ENCODE measurements at regions not wholly inside any gene's neighbourhood (a gene's known extent, or its start where the extent isn't known, plus 50 kb on each side); places are given as distances from the start of the nearest gene placed in this dataset.

DNA sequence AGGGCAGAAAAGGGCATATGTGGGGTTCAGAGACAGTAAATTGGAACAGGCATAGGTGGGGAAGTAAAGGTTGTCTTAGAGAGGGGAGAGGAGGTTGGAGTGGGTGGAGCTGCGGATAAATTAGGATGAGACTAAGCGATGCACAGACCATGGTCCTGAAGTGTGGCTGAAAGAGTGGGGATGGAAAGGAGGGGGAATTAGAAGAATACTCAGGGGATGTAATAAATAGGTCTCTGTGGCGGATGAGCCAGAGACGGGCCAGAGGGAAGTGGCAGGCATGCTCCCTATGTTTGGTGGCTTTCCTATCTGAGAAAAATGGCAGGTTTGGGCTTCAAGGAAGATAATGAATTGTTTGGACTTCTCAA lies 123.4 kb downstream of the OLFM4 start:
- no peak overlapping the region for H3K27ac Mint-ChIP-seq (ENCODE audit: unreplicated experiment)

DNA sequence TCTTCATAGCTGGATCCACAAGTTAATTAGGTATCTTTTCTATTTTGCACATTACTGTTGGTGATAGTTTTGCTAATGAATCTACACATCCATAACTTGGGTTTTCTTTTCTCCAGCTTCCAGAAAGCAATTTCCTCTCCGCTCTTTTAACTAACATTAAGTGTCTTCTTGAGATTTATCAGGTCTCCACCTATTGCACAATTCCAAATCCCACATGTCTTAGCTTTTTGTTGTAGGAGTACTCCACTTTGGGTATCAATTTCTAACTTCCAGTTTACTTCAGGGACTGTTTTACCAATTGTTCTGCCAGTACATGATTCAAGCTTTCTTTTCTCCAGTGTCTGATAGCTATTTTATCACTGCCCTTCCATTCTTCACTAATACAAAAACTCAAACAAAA lies 129.6 kb downstream of the OLFM4 start:
- TF ChIP-seq CTCF (IDR thresholded peaks at IDR 0.05): no peak
- H3K4me3 Mint-ChIP-seq (ENCODE audit: unreplicated experiment): no peak overlapping the region
- no peaks in the 10 kb centered on the region for H3K4me1 Mint-ChIP-seq (ENCODE audit: low read depth)
- H3K36me3 Mint-ChIP-seq (ENCODE audit: low read depth): no peaks in the 10 kb centered on the region
- no peak for DNase-seq (ENCODE audit: low spot score)
- H3K9me3 Mint-ChIP-seq (ENCODE audit: low read depth): peaks cover 14% of the 10 kb centered on the region
- no peak overlapping the region for H3K27ac Mint-ChIP-seq (ENCODE audit: unreplicated experiment)
- H3K27me3 Mint-ChIP-seq (ENCODE audit: low read depth): peaks cover 2% of the 10 kb centered on the region

More for the DNA sequence above, 123.4 kb downstream of the OLFM4 start:
- no peak for DNase-seq (ENCODE audit: low spot score)
- peaks cover 5% of the 10 kb centered on the region for H3K9me3 Mint-ChIP-seq (ENCODE audit: low read depth)
- peaks cover 3% of the 10 kb centered on the region for H3K27me3 Mint-ChIP-seq (ENCODE audit: low read depth)
- no peaks in the 10 kb centered on the region for H3K36me3 Mint-ChIP-seq (ENCODE audit: low read depth)
- TF ChIP-seq CTCF (IDR thresholded peaks at IDR 0.05): no peak
- no peak overlapping the region for H3K4me3 Mint-ChIP-seq (ENCODE audit: unreplicated experiment)
- no peaks in the 10 kb centered on the region for H3K4me1 Mint-ChIP-seq (ENCODE audit: low read depth)

DNA sequence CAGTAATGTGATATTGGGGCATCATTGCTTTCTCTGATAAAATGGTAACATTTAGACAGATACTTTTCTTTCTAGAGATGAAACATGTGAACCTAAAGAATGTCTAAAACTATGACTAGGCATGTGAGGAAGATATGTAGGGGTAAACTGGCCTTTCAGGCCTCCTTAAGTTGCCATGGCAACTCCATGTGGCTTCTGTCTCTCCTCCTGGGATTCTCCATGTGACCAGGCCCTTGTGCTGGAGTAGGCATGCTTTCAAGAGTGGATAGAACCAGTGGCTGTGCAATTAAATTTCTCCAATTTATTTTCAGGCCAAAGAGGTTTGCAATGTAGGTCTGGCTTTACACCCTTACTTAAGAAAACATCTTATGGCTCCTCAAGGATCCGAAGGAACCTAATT lies 130.8 kb downstream of the OLFM4 start:
- Mint-ChIP-seq H3K9me3 (ENCODE audit: low read depth) (peaks cover 14% of the 10 kb centered on the region), H3K27ac (ENCODE audit: unreplicated experiment) (no peak overlapping the region), H3K4me1 (ENCODE audit: low read depth) (no peaks in the 10 kb centered on the region), H3K36me3 (ENCODE audit: low read depth) (no peaks in the 10 kb centered on the region), H3K4me3 (ENCODE audit: unreplicated experiment) (no peak overlapping the region), H3K27me3 (ENCODE audit: low read depth) (peaks cover 2% of the 10 kb centered on the region)
- no peak for TF ChIP-seq CTCF (IDR thresholded peaks at IDR 0.05)
- no peak for DNase-seq (ENCODE audit: low spot score)

- no peak for TF ChIP-seq CTCF (IDR thresholded peaks at IDR 0.05)
- Mint-ChIP-seq H3K9me3 (ENCODE audit: low read depth) (peaks cover 14% of the 10 kb centered on the region), H3K27me3 (ENCODE audit: low read depth) (peaks cover under 1% of the 10 kb centered on the region), H3K27ac (ENCODE audit: unreplicated experiment) (no peak overlapping the region), H3K4me1 (ENCODE audit: low read depth) (no peaks in the 10 kb centered on the region), H3K36me3 (ENCODE audit: low read depth) (no peaks in the 10 kb centered on the region), H3K4me3 (ENCODE audit: unreplicated experiment) (no peak overlapping the region)
- DNase-seq (ENCODE audit: low spot score): no peak
These were observed 131.6 kb downstream of the OLFM4 start for GRCh38 chr13:53160211-53160610.

DNA sequence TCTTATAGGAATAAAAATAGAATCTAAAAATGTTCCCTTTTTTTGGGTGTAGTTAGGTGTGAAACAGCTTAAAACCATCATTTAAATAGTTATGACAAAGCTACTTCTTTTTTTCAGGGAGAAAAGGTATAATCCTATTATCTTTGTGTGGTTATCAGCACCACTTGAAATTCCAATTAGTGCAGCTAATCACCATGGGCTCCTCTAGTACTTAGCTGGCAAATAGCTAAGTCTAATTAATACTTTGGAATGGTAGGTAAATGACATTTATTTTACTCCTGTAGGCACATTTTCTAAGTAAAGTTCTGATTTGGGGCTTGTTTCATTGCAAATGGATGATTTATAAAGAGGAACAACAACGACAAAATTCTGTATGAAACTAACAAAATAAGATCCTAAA lies 132.6 kb downstream of the OLFM4 start:
- no peaks in the 10 kb centered on the region for H3K36me3 Mint-ChIP-seq (ENCODE audit: low read depth)
- H3K4me1 Mint-ChIP-seq (ENCODE audit: low read depth): no peaks in the 10 kb centered on the region
- no peaks in the 10 kb centered on the region for H3K27me3 Mint-ChIP-seq (ENCODE audit: low read depth)
- TF ChIP-seq CTCF (IDR thresholded peaks at IDR 0.05): no peak
- no peak overlapping the region for H3K4me3 Mint-ChIP-seq (ENCODE audit: unreplicated experiment)
- no peak overlapping the region for H3K27ac Mint-ChIP-seq (ENCODE audit: unreplicated experiment)
- H3K9me3 Mint-ChIP-seq (ENCODE audit: low read depth): peaks cover 14% of the 10 kb centered on the region
- DNase-seq (ENCODE audit: low spot score): no peak

Measured in chondrocyte (in vitro differentiated cells).